ENCODE measurements at regions not wholly inside any gene's neighbourhood (a gene's known extent, or its start where the extent isn't known, plus 50 kb on each side); places are given as distances from the start of the nearest gene placed in this dataset.
"Not testable (repeated sequence)": the region's sequence is repeated elsewhere in the genome, so short reads cannot be mapped to it uniquely, and the experiment has no call there.

DNA sequence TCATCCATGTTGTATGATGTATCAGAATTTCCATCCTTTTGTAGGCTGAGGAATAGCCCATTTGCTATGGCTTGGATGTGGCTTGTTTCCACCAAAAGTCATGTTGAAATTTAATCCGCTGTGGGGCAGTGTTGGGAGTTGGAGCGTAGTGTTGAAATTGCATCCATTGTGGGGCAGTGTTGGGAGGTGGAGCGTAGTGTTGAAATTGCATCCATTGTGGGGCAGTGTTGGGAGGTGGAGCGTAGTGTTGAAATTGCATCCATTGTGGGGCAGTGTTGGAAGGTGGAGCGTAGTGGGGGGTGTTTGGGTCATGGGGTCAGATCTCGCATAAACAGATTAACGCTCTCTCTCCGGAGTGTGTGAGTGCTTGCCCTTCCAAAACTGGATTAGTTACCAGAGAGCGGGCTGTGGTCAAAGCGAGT is 53.9 kb upstream of the OTOS start:
- TF ChIP-seq, protein P1, sequence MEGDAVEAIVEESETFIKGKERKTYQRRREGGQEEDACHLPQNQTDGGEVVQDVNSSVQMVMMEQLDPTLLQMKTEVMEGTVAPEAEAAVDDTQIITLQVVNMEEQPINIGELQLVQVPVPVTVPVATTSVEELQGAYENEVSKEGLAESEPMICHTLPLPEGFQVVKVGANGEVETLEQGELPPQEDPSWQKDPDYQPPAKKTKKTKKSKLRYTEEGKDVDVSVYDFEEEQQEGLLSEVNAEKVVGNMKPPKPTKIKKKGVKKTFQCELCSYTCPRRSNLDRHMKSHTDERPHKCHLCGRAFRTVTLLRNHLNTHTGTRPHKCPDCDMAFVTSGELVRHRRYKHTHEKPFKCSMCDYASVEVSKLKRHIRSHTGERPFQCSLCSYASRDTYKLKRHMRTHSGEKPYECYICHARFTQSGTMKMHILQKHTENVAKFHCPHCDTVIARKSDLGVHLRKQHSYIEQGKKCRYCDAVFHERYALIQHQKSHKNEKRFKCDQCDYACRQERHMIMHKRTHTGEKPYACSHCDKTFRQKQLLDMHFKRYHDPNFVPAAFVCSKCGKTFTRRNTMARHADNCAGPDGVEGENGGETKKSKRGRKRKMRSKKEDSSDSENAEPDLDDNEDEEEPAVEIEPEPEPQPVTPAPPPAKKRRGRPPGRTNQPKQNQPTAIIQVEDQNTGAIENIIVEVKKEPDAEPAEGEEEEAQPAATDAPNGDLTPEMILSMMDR (IDR thresholded peaks at IDR 0.05), result not testable (repeated sequence)
- not testable (repeated sequence) for TF ChIP-seq POLR2A, POLR2AphosphoS5 (IDR thresholded peaks at IDR 0.05)
